IMR-90 (cell line): ENCODE measurements at regions not wholly inside any gene's neighbourhood (a gene's known extent, or its start where the extent isn't known, plus 50 kb on each side); places are given as distances from the start of the nearest gene placed in this dataset.
A peak's percentile ranks its signal among the peaks of the same experiment; 100 is the strongest.

Experiments used
- ATAC-seq: fragments of 200-7000 bp; cut with Tn5 transposase; 2 replicates; pipeline ENCODE4 v1.9.1; 2020; ENCODE audit warnings: low read depth, mild to moderate bottlenecking, moderate library complexity
- BruUV-seq: library from RNA; stranded (reverse); fragments of 400-500 nt; replicated peaks from 2 replicates; lab custom pipeline; 2021; lab: Mats Ljungman, UMichigan
- CTCF ChIA-PET: fragments of 300-600 bp; formaldehyde crosslinking; extraction: SDS; loops from one replicate; lab custom pipeline; 2021; ENCODE audit warnings: antibody characterized with exemption; lab: Yijun Ruan, JAX
- POLR2A ChIA-PET: fragments of 300-600 bp; sonication (Branson Sonifier 250); formaldehyde crosslinking; loops from one replicate; lab custom pipeline; 2022; ENCODE audit warnings: antibody characterized with exemption; ENCODE audit not compliant: unreplicated experiment; lab: Charles Lee
- DNase-seq: peaks from one replicate; pipeline ENCODE4 v3.0.0; 2013
- H2AFZ ChIP-seq: replicated peaks from 2 replicates; pipeline ENCODE3; 2013; ENCODE audit warnings: low read length, mild to moderate bottlenecking; ENCODE audit not compliant: poor library complexity
- H2AK5ac ChIP-seq: 2 replicates; pipeline ENCODE4 v1.6.1; 2013; ENCODE audit warnings: low read depth, low read length, inconsistent platforms
- H2AK9ac ChIP-seq: replicated peaks from 2 replicates; pipeline ENCODE3; 2013; ENCODE audit warnings: mild to moderate bottlenecking, low read depth, low read length, moderate library complexity; ENCODE audit not compliant: poor library complexity
- H2BK120ac ChIP-seq: 2 replicates; pipeline ENCODE4 v1.6.1; 2013; ENCODE audit warnings: low read depth, low read length, inconsistent platforms
- H2BK15ac ChIP-seq: 3 replicates; pipeline ENCODE4 v1.6.1; 2013; ENCODE audit warnings: low read depth, low read length, inconsistent platforms
- H2BK20ac ChIP-seq: 2 replicates; pipeline ENCODE4 v1.6.1; 2013; ENCODE audit warnings: low read depth, mild to moderate bottlenecking, inconsistent platforms, low read length, moderate library complexity
- H2BK5ac ChIP-seq: 2 replicates; pipeline ENCODE4 v1.6.1; 2013; ENCODE audit warnings: mild to moderate bottlenecking, low read depth, low read length, inconsistent platforms; ENCODE audit not compliant: poor library complexity, severe bottlenecking
- H3K14ac ChIP-seq: replicated peaks from 2 replicates; pipeline ENCODE4 v1.6.1; 2013; ENCODE audit warnings: low read depth, low read length, inconsistent platforms
- H3K18ac ChIP-seq: 2 replicates; pipeline ENCODE4 v1.6.1; 2013; ENCODE audit warnings: low read depth, low read length, control low read depth
- H3K23ac ChIP-seq: 2 replicates; pipeline ENCODE4 v1.6.1; 2013; ENCODE audit warnings: low read depth, low read length, inconsistent platforms
- H3K27ac ChIP-seq: 2 replicates; pipeline ENCODE4 v1.5.1; 2013; ENCODE audit warnings: mild to moderate bottlenecking, control low read depth, low read length; ENCODE audit not compliant: insufficient read depth
- H3K27me3 ChIP-seq: 2 replicates; pipeline ENCODE4 v1.6.1; 2013; ENCODE audit warnings: low read length; ENCODE audit not compliant: control insufficient read depth, insufficient read depth
- H3K36me3 ChIP-seq: 2 replicates; pipeline ENCODE4 v1.6.1; 2013; ENCODE audit warnings: low read length, mixed read lengths; ENCODE audit not compliant: control insufficient read depth, insufficient read depth
- H3K4ac ChIP-seq: 2 replicates; pipeline ENCODE4 v1.6.1; 2013; ENCODE audit warnings: low read depth, low read length, inconsistent platforms
- H3K4me1 ChIP-seq: 2 replicates; pipeline ENCODE4 v1.6.1; 2013; ENCODE audit warnings: low read length, mixed read lengths; ENCODE audit not compliant: control insufficient read depth, insufficient read depth
- H3K4me2 ChIP-seq: 2 replicates; pipeline ENCODE4 v1.6.1; 2013; ENCODE audit warnings: low read depth, mild to moderate bottlenecking, control low read depth, low read length, moderate library complexity
- H3K4me3 ChIP-seq: 2 replicates; pipeline ENCODE4 v1.5.1; 2013; ENCODE audit warnings: low read depth, mild to moderate bottlenecking, control low read depth, low read length, moderate library complexity; ENCODE audit not compliant: insufficient read depth
- H3K56ac ChIP-seq: 2 replicates; pipeline ENCODE4 v1.6.1; 2013; ENCODE audit warnings: low read length, inconsistent platforms; ENCODE audit not compliant: insufficient read depth; ENCODE audit errors: extremely low read depth
- H3K79me1 ChIP-seq, 2 experiments: 2 replicates each; pipeline ENCODE4 v1.6.1; 2013; ENCODE audit warnings: low read length in 2 of 2, inconsistent platforms in 1 of 2, low read depth in 1 of 2
- H3K9ac ChIP-seq: 2 replicates; pipeline ENCODE4 v1.6.1; 2013; ENCODE audit warnings: low read depth, low read length, control low read depth
- H3K9me1 ChIP-seq: 2 replicates; pipeline ENCODE4 v1.6.1; 2013; ENCODE audit warnings: low read length, inconsistent platforms; ENCODE audit not compliant: insufficient read depth
- H3K9me3 ChIP-seq: 2 replicates; pipeline ENCODE4 v1.6.1; 2013; ENCODE audit warnings: low read length; ENCODE audit not compliant: control insufficient read depth, insufficient read depth
- H4K20me1 ChIP-seq: 2 replicates; pipeline ENCODE4 v1.6.1; 2013; ENCODE audit warnings: low read length, inconsistent platforms; ENCODE audit not compliant: insufficient read depth
- H4K5ac ChIP-seq: 2 replicates; pipeline ENCODE4 v1.6.1; 2013; ENCODE audit warnings: mild to moderate bottlenecking, low read depth, low read length, control low read depth
- H4K8ac ChIP-seq, 2 experiments: 2 replicates each; pipeline ENCODE4 v1.6.1; 2013; ENCODE audit warnings: low read depth in 2 of 2, low read length in 2 of 2, control low read depth in 1 of 2, inconsistent platforms in 1 of 2
- H4K91ac ChIP-seq: 2 replicates; pipeline ENCODE4 v1.6.1; 2013; ENCODE audit warnings: low read depth, low read length, inconsistent platforms; ENCODE audit not compliant: insufficient read depth
- BHLHE40 ChIP-seq: fragments of 150-350 bp; IDR thresholded peaks from 2 replicates; pipeline ENCODE4 v1.6.1; 2016; ENCODE audit warnings: mild to moderate bottlenecking, low read depth, low read length
- CEBPB ChIP-seq: IDR thresholded peaks from 2 replicates; pipeline ENCODE4 v1.6.1; 2012; ENCODE audit warnings: low read depth, low read length, improper control_type of control experiment
- FOS ChIP-seq: fragments of 150-350 bp; IDR thresholded peaks from 2 replicates; pipeline ENCODE4 v1.6.1; 2016; ENCODE audit warnings: low read depth, low read length
- POLR2A ChIP-seq: IDR thresholded peaks from 2 replicates; pipeline ENCODE4 v1.6.1; 2012; ENCODE audit warnings: mild to moderate bottlenecking, low read depth, low read length
- RFX5 ChIP-seq: IDR thresholded peaks from 2 replicates; pipeline ENCODE4 v1.8.0; 2012; ENCODE audit warnings: low read depth, mild to moderate bottlenecking, low read length, moderate library complexity
- SMC3 ChIP-seq: fragments of 150-350 bp; IDR thresholded peaks from 2 replicates; pipeline ENCODE4 v1.6.1; 2016; ENCODE audit warnings: low read depth, mild to moderate bottlenecking, antibody characterized with exemption, low read length, moderate library complexity
- WGBS, 2 experiments: methylation state at CpG; one replicate each; pipeline versions ENCODE4 v1.1.5 to v1.1.7; 2013; ENCODE audit warnings: missing lambda C conversion rate in 2 of 2; ENCODE audit not compliant: insufficient read length in 1 of 2; ENCODE audit errors: extremely low coverage in 2 of 2; 5-methylcytosine and 5-hydroxymethylcytosine counted together
- dilution Hi-C: fragments of 300-500 bp; cut with HindIII; formaldehyde crosslinking; loops from one replicate; pipeline ENCODE4 v1.14.3; 2018; ENCODE audit warnings: low sequenced_read_pairs; ENCODE audit not compliant: unreplicated experiment
- in situ Hi-C: fragments of 300-500 bp; cut with MboI; formaldehyde crosslinking; loops from 3 replicates; pipeline ENCODE4 v1.14.3; 2019; ENCODE audit warnings: low sequenced_read_pairs, inconsistent platforms, mixed read lengths
- intact Hi-C: fragments of 100-400 bp; cut with micrococcal nuclease; formaldehyde crosslinking; loops from 2 replicates; pipeline ENCODE4 v1.10.0; 2022

- no peak overlapping the region for H4K5ac ChIP-seq
- peak overlapping the region; percentile 76 to 82; a peak in 2 of 4 replicates for H4K8ac ChIP-seq
- dilution Hi-C loops (no loop called here), in situ Hi-C loops (no loop called here), intact Hi-C loops (loop anchor here (1.0 to 5.0 kb wide), 2 partner anchors 16 to 67 kb away; partner anchors contain the start of gene GJA1)
- no peak overlapping the region for H3K14ac ChIP-seq
- peak overlapping the region; percentile 27; the same call in 1 of the 2 replicates for H3K56ac ChIP-seq
- 0 out of 2 replicates have a peak overlapping the region, but pooled peaks have one; percentile 49 for H3K9ac ChIP-seq
- H3K36me3 ChIP-seq: no peaks in the 10 kb centered on the region
- no peaks in the 10 kb centered on the region for H3K27me3 ChIP-seq
- peak overlapping the region; percentile 99; the same call in 1 of the 2 replicates for H3K27ac ChIP-seq
- H2AK5ac ChIP-seq: no peak overlapping the region
- peak overlapping the region; percentile 99 for H2BK5ac ChIP-seq
- no peak overlapping the region for H2BK20ac ChIP-seq
- DNase-seq (peak; percentile 96), ATAC-seq (peak; percentile 84)
- no peak overlapping the region for H2AK9ac ChIP-seq
- peak overlapping the region; percentile 82; the same call in 1 of the 2 replicates for H3K4ac ChIP-seq
- no peak overlapping the region for H3K4me3 ChIP-seq
- ChIA-PET POLR2A (interaction anchor here (0.5 kb wide), 1 partner anchor 141 kb away, joined by 3 read pairs; no protein-coding TSS in a partner anchor), CTCF (interaction anchor here (0.9 to 3.2 kb wide), 2 partner anchors 18 to 146 kb away, joined by 3 to 15 read pairs; no protein-coding TSS in a partner anchor)
- H4K91ac ChIP-seq: no peak overlapping the region
- peaks cover 16% of the 10 kb centered on the region for H3K4me1 ChIP-seq
- no peaks in the 10 kb centered on the region for H4K20me1 ChIP-seq
- H2AFZ ChIP-seq: no peak overlapping the region
- no CpG with 5 or more reads among the region's 1 CpG for WGBS, 2 experiments
- H3K79me1 ChIP-seq: peaks cover 0 to 4% of the 10 kb centered on the region in 2 experiments; a peak in 2 of 4 replicates
- TF ChIP-seq FOS (0 out of 2 replicates have a peak, but pooled peaks have one; percentile 41), RFX5 (peak; percentile 33; the same call in 1 of the 2 replicates), CEBPB (peak; percentile 94), SMC3 (no peak), POLR2A (no peak), BHLHE40 (no peak)
- H2BK120ac ChIP-seq: peak overlapping the region; percentile 89; the same call in 1 of the 2 replicates
- H3K23ac ChIP-seq: no peak overlapping the region
- H2BK15ac ChIP-seq: no peak overlapping the region
- no peak overlapping the region; the same call in 1 of the 2 replicates for H3K18ac ChIP-seq
- H3K9me3 ChIP-seq: no peaks in the 10 kb centered on the region
- H3K9me1 ChIP-seq: peaks cover 3% of the 10 kb centered on the region
- BruUV-seq: no TSS peak
- H3K4me2 ChIP-seq: peak overlapping the region; percentile 33; the same call in 1 of the 2 replicates
Observed at GRCh38 chr6:121504227-121504626, 68.8 kb downstream of the GJA1 start.
